Transverse colon (tissue), 4 donors: ENCODE measurements at regions not wholly inside any gene's neighbourhood (a gene's known extent, or its start where the extent isn't known, plus 50 kb on each side); places are given as distances from the start of the nearest gene placed in this dataset.

Experiments
- DNase-seq: peaks from one replicate; pipeline ENCODE4 v3.0.0-alpha.2; 2019
- H3K27ac ChIP-seq, 4 donors: fragments of 200-600 bp; sonication (generic); 2 replicates each; pipeline ENCODE4 v1.5.1; 2016 to 2018; ENCODE audit warnings: inconsistent platforms in 4 of 4
- H3K27me3 ChIP-seq: fragments of 200-600 bp; sonication (generic); 2 replicates; pipeline ENCODE4 v1.5.1; 2017; ENCODE audit warnings: inconsistent platforms
- H3K36me3 ChIP-seq, 4 donors: fragments of 200-600 bp; sonication (generic); 2 replicates each; pipeline ENCODE4 v1.5.1; 2017 to 2019; ENCODE audit warnings: inconsistent platforms in 4 of 4
- H3K4me1 ChIP-seq, 4 donors: fragments of 200-600 bp; sonication (generic); 2 replicates each; pipeline ENCODE4 v1.5.1; 2017 to 2020; ENCODE audit warnings: inconsistent platforms in 4 of 4
- H3K4me3 ChIP-seq, 4 donors: fragments of 200-600 bp; sonication (generic); 1 replicate in 1 of 4; 2 replicates in 3 of 4; pipeline versions ENCODE4 v1.5.1 to v1.6.1; 2017 to 2019; ENCODE audit warnings: inconsistent platforms in 4 of 4
- H3K9me3 ChIP-seq, 2 donors: fragments of 200-600 bp; sonication (generic); 2 replicates each; pipeline ENCODE4 v1.5.1; 2017 to 2019; ENCODE audit warnings: inconsistent platforms in 2 of 2
- CTCF ChIP-seq, 5 experiments: fragments of 200-600 bp in 3 of 5; fragments of 450-650 bp in 2 of 5; sonication (generic) in 3 of 5; IDR thresholded peaks; 1 replicate in 2 of 5; 2 replicates in 3 of 5; pipeline ENCODE4 v1.5.1; 2016 to 2017; ENCODE audit warnings: antibody characterized with exemption in 5 of 5, inconsistent platforms in 3 of 5, mild to moderate bottlenecking in 2 of 5, moderate library complexity in 1 of 5
- EP300 ChIP-seq: sonication (generic); formaldehyde crosslinking; IDR thresholded peaks from one replicate; pipeline ENCODE4 v1.6.1; 2017; ENCODE audit warnings: antibody characterized with exemption, low read depth
- POLR2A ChIP-seq: fragments of 450-650 bp; IDR thresholded peaks from one replicate; pipeline ENCODE4 v1.6.1; 2016; ENCODE audit warnings: antibody characterized with exemption, mild to moderate bottlenecking, moderate library complexity
- POLR2AphosphoS5 ChIP-seq, 3 donors: sonication (generic); formaldehyde crosslinking; IDR thresholded peaks; one replicate each; pipeline ENCODE4 v1.6.1; 2016; ENCODE audit warnings: antibody characterized with exemption in 3 of 3
- WGBS, 2 donors: methylation state at CpG; one replicate each; pipeline ENCODE4 v1.1.5; 2018; ENCODE audit warnings: low coverage in 1 of 2; 5-methylcytosine and 5-hydroxymethylcytosine counted together
- in situ Hi-C, 4 donors: fragments of 200-750 bp; cut with MboI; loops; one replicate each; pipeline versions ENCODE4 v1.15.0 to v1.15.1; 2017; ENCODE audit warnings: low sequenced_read_pairs in 3 of 4, low pct_ligation_motif_present in 1 of 4, low pct_unique_long_range_greater_than_20kb in 1 of 4
- intact Hi-C: fragments of 100-400 bp; cut with DNase I; formaldehyde crosslinking; loops from one replicate; pipeline ENCODE4 v1.15.1; 2023; ENCODE audit warnings: low total_unique reads

- WGBS, 2 donors: 80 to 85% methylated on average over 1 to 2 of the region's 2 CpGs
- DNase-seq: no peak
- H3K27ac ChIP-seq: no peak overlapping the region
- no peaks in the 10 kb centered on the region for H3K27me3 ChIP-seq
- H3K9me3 ChIP-seq: no peaks in the 10 kb centered on the region
- TF ChIP-seq EP300 (no peak), CTCF (IDR thresholded peaks at IDR 0.05) (no peak), POLR2AphosphoS5 (IDR thresholded peaks at IDR 0.05) (no peak), POLR2A (no peak)
- H3K4me1 ChIP-seq: no peaks in the 10 kb centered on the region
- in situ Hi-C loops: no loop called here
- intact Hi-C loops: no loop called here
- no peak overlapping the region for H3K4me3 ChIP-seq
- no peaks in the 10 kb centered on the region for H3K36me3 ChIP-seq
Observed at GRCh38 chr10:83585686-83586085, 553.6 kb upstream of the GHITM start.

GRCh38 chr10:83592337-83592935 lies 546.9 kb upstream of the GHITM start:
- 80 to 94% methylated on average over 1 of the region's 1 CpG for WGBS, 2 donors

GRCh38 chr10:83603708-83604107 lies 535.6 kb upstream of the GHITM start:
- intact Hi-C loops: loop anchor here (5.0 kb wide), 1 partner anchor 41 kb away; no protein-coding TSS in a partner anchor

More at GRCh38 chr10:83592337-83592935, 546.9 kb upstream of the GHITM start:
- intact Hi-C loops: no loop called here
- Histone ChIP-seq H3K36me3 (no peaks in the 10 kb centered on the region), H3K4me3 (no peak overlapping the region), H3K4me1 (no peaks in the 10 kb centered on the region), H3K9me3 (peaks cover 0 to 17% of the 10 kb centered on the region in 2 donors), H3K27ac (no peak overlapping the region), H3K27me3 (no peaks in the 10 kb centered on the region)
- TF ChIP-seq CTCF (IDR thresholded peaks at IDR 0.05) (no peak), POLR2A (no peak), EP300 (no peak), POLR2AphosphoS5 (IDR thresholded peaks at IDR 0.05) (no peak)
- in situ Hi-C loops: no loop called here
- no peak for DNase-seq

More at GRCh38 chr10:83603708-83604107, 535.6 kb upstream of the GHITM start:
- 55 to 75% methylated on average over 1 of the region's 1 CpG for WGBS, 2 donors
- in situ Hi-C loops: no loop called here
- no peak overlapping the region for H3K27ac ChIP-seq
- TF ChIP-seq POLR2AphosphoS5 (IDR thresholded peaks at IDR 0.05) (no peak), CTCF (IDR thresholded peaks at IDR 0.05) (no peak), EP300 (no peak), POLR2A (no peak)
- DNase-seq: no peak
- no peaks in the 10 kb centered on the region for H3K4me1 ChIP-seq
- H3K4me3 ChIP-seq: no peak overlapping the region
- no peaks in the 10 kb centered on the region for H3K9me3 ChIP-seq
- H3K36me3 ChIP-seq: no peaks in the 10 kb centered on the region
- H3K27me3 ChIP-seq: no peaks in the 10 kb centered on the region
